ENCODE measurements at regions not wholly inside any gene's neighbourhood (a gene's known extent, or its start where the extent isn't known, plus 50 kb on each side); places are given as distances from the start of the nearest gene placed in this dataset.
"Not testable (repeated sequence)": the region's sequence is repeated elsewhere in the genome, so short reads cannot be mapped to it uniquely, and the experiment has no call there.

DNA sequence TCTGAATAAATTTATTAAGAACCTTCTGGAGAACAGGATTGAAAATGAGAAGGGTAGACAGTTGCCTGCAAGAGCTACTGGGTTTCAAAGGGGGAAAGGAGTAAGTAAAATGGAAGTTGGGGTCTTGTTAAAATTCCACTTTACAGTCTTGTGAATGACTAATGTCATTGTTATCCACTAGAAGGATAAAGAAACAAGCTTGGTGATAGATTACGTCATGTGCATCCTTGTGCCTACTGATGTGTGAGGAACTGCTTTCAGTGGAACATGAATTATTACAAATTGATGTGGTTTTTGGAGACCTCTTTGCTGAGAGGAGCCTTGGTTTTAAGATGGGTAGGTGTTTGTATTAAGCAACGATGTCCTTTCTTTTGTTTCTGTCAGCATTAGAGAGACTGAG, 272.5 kb upstream of the PRICKLE1 start:
- H3K4me3 ChIP-seq (ENCODE audit: low read depth, low read length) = no peak overlapping the region
- TF ChIP-seq CTCF (conservative IDR thresholded peaks at IDR 0.05; ENCODE audit: low read depth, low read length) = no peak
- peak; percentile 60 for DNase-seq (ENCODE audit: low read depth)

DNA sequence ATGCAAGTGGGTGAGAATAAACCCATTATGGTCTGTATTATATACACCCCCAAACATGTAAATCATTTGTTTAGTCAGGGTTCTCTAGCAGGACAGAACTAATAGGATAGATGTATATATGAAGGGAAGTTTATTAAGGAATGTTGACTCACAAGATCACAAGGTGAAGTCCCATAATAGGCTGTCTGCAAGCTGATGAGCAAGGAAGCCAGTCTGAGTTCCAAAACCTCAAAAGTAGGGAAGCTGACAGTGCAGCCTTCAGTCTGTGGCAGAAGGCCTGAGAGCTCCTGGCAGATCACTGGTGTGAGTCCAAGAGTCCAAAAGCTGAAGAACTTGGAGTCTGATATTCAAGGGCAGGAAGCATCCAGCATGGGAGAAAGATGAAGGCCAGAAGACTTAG, 270.8 kb upstream of the PRICKLE1 start:
- DNase-seq (ENCODE audit: low read depth); H3K4me3 ChIP-seq (ENCODE audit: low read depth, low read length): not testable (repeated sequence)

DNA sequence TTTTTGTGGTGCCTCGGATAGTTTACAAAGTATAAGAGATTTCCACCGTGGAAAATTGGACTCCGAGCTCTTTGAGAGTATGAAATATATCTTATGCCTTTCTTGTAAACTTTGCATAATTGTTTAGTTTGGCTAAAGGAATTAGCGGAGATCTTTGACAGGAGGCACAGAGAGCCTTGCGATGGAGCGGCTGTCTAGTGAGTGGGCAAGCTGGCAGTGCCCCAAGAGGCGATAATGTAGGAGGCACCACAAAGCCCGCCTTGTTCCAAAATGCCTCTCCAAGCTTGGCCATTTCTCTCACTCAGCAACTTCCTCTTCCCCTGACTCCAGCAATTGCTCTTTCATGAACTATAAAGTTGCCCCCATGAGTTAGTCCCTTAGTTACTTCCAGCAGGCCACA, 270.1 kb upstream of the PRICKLE1 start:
- DNase-seq (ENCODE audit: low read depth) = no peak
- no peak for TF ChIP-seq CTCF (conservative IDR thresholded peaks at IDR 0.05; ENCODE audit: low read depth, low read length)

GRCh38 chr12:42857106-42857505, 267.6 kb upstream of the PRICKLE1 start:
- no peak for DNase-seq (ENCODE audit: low read depth)
- H3K4me3 ChIP-seq (ENCODE audit: low read depth, low read length) = no peak overlapping the region
- no peak for TF ChIP-seq CTCF (conservative IDR thresholded peaks at IDR 0.05; ENCODE audit: low read depth, low read length)

More for the DNA sequence above, 270.1 kb upstream of the PRICKLE1 start:
- H3K4me3 ChIP-seq (ENCODE audit: low read depth, low read length) = no peak overlapping the region

DNA sequence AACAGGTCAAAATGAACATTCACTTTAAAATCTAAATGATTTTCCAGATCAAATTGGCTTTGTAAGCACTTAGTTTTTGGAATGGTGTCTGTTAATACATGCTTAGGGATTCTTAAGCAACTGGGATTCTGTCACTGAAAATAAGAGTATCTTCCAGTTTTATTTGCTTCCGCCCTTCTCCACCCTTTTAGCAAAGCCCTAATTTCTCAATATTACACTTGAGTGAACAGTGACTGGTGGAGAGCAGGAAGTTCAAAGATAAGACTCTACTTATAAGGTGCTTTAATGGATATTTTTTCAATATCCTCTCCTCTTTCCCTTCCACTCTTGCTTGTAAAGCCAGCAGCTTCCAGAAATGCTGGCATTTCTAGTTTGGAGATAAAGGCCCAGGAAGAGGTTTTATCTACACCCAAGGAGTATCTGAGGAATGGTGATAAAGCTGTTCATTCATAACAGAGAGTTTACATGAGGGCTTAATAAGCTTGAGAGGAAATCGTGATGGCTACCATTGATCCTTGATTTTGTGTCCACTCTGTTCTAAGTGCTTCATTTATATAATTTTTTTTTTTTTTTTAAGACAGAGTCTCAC, 265.9 kb upstream of the PRICKLE1 start:
- no peak for TF ChIP-seq CTCF (conservative IDR thresholded peaks at IDR 0.05; ENCODE audit: low read depth, low read length)
- H3K4me3 ChIP-seq (ENCODE audit: low read depth, low read length) = no peak overlapping the region
- no peak for DNase-seq (ENCODE audit: low read depth)

DNA sequence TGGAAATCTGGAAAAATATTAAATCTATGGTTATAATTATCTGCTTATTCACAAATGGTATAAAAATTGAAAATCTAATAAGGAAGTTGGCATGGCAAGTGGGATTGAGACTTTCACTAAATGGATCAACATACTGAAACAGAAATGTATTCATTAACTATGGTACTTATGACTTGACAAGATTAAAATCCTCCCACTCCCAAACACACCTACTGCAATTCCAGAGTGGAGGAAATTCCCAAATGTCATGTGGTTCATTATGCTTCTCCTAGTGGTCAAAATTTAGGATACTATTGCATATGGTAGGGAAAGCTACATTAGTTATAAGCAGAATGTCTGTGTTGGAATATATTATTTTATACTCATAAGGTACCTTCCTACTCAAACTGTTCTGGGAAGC, 265.3 kb upstream of the PRICKLE1 start:
- no peak overlapping the region for H3K4me3 ChIP-seq (ENCODE audit: low read depth, low read length)
- DNase-seq (ENCODE audit: low read depth) = peak; percentile 29
- no peak for TF ChIP-seq CTCF (conservative IDR thresholded peaks at IDR 0.05; ENCODE audit: low read depth, low read length)

GRCh38 chr12:42854208-42854607, 264.7 kb upstream of the PRICKLE1 start:
- DNase-seq (ENCODE audit: low read depth) = no peak
- no peak overlapping the region for H3K4me3 ChIP-seq (ENCODE audit: low read depth, low read length)
- no peak for TF ChIP-seq CTCF (conservative IDR thresholded peaks at IDR 0.05; ENCODE audit: low read depth, low read length)
